ENCODE measurements at regions not wholly inside any gene's neighbourhood (a gene's known extent, or its start where the extent isn't known, plus 50 kb on each side); places are given as distances from the start of the nearest gene placed in this dataset.

GRCh38 chr3:76638006-76638405 is 401.9 kb upstream of the ROBO2 start:
- no peak for TF ChIP-seq ELF1 (IDR thresholded peaks at IDR 0.05)
- no peak for TF ChIP-seq MXI1 (IDR thresholded peaks at IDR 0.05; ENCODE audit: low read depth, low read length)
- TF ChIP-seq FOSL2 (IDR thresholded peaks at IDR 0.05; ENCODE audit: borderline replicate concordance, low read depth), result no peak
- no peak for TF ChIP-seq RXRA (IDR thresholded peaks at IDR 0.05; ENCODE audit: borderline replicate concordance, low read depth)
- TF ChIP-seq EZH2phosphoT487 (IDR thresholded peaks at IDR 0.05; ENCODE audit: borderline replicate concordance, low read depth), result no peak
- TF ChIP-seq FOXJ3 (CRISPR knock-in tag; IDR thresholded peaks at IDR 0.05), result no peak
- no peak for TF ChIP-seq RAD21 (IDR thresholded peaks at IDR 0.05; ENCODE audit: low read length)
- TF ChIP-seq NFIC (IDR thresholded peaks at IDR 0.05; ENCODE audit: borderline replicate concordance), result no peak
- no peak for TF ChIP-seq CTCF (IDR thresholded peaks at IDR 0.05)
- no peak for TF ChIP-seq TAF1 (IDR thresholded peaks at IDR 0.05; ENCODE audit: borderline replicate concordance, low read depth, low read length)
- DNase-seq, result no peak
- H3K9me2 ChIP-seq, result no peaks in the 10 kb centered on the region

GRCh38 chr3:76643623-76644304 is 396.1 kb upstream of the ROBO2 start:
- Histone ChIP-seq H3K4me3 (ENCODE audit: low read depth in 2 of 2, low read length in 1 of 2) (no peak overlapping the region), H4K20me1 (ENCODE audit: insufficient read depth) (no peaks in the 10 kb centered on the region), H3K9ac (no peak overlapping the region), H2AFZ (ENCODE audit: low read depth) (no peak overlapping the region), H3K36me3 (replicated peaks in 1 of 2; ENCODE audit: control insufficient read depth in 1 of 2, insufficient read depth in 2 of 2, low read length in 1 of 2) (no peaks in the 10 kb centered on the region), H3K79me2 (ENCODE audit: insufficient read depth) (no peaks in the 10 kb centered on the region), H3F3A (replicated peaks; ENCODE audit: insufficient read depth) (no peaks in the 10 kb centered on the region), H3K27me3 (ENCODE audit: insufficient read depth) (no peaks in the 10 kb centered on the region), H3K27ac (ENCODE audit: low read depth in 2 of 2, low read length in 1 of 2) (no peak overlapping the region), H3K9me2 (no peaks in the 10 kb centered on the region), H3K9me3 (no peaks in the 10 kb centered on the region), H3K4me1 (ENCODE audit: control insufficient read depth in 1 of 2, insufficient read depth in 2 of 2, low read depth in 1 of 2, low read length in 1 of 2) (peaks cover 0 to 7% of the 10 kb centered on the region in 2 experiments; a peak in 2 of 4 replicates), H3K4me2 (no peak overlapping the region)
- DNase-seq, result no peak
- TF ChIP-seq GATA2 (CRISPR knock-in tag; IDR thresholded peaks at IDR 0.05), result peak; percentile 28; the same call in 1 of the 2 replicates
- no peak for TF ChIP-seq CHD2 (IDR thresholded peaks at IDR 0.05; ENCODE audit: low read length, partially characterized antibody)
- no peak for TF ChIP-seq FOSL2 (IDR thresholded peaks at IDR 0.05; ENCODE audit: borderline replicate concordance, low read depth)
- TF ChIP-seq USF2 (IDR thresholded peaks at IDR 0.05; ENCODE audit: borderline replicate concordance, low read depth, low read length), result no peak
- peak; percentile 44; the same call in 1 of the 2 replicates for TF ChIP-seq RCOR1 (IDR thresholded peaks at IDR 0.05; ENCODE audit: low read length)
- ChIA-PET POLR2A (no interaction called here), CTCF (interaction anchor here (0.9 to 1.1 kb wide), 2 partner anchors 34 to 1200 kb away, joined by 3 read pairs; no protein-coding TSS in a partner anchor)

More at GRCh38 chr3:76638006-76638405, 401.9 kb upstream of the ROBO2 start:
- Histone ChIP-seq H3K4me2 (no peak overlapping the region), H3K27ac (ENCODE audit: low read depth in 2 of 2, low read length in 1 of 2) (no peak overlapping the region), H3K9me3 (no peaks in the 10 kb centered on the region), H3K36me3 (replicated peaks in 1 of 2; ENCODE audit: control insufficient read depth in 1 of 2, insufficient read depth in 2 of 2, low read length in 1 of 2) (no peaks in the 10 kb centered on the region), H3K4me3 (ENCODE audit: low read depth in 2 of 2, low read length in 1 of 2) (no peak overlapping the region), H3K4me1 (ENCODE audit: control insufficient read depth in 1 of 2, insufficient read depth in 2 of 2, low read depth in 1 of 2, low read length in 1 of 2) (no peaks in the 10 kb centered on the region; a peak in 1 of 4 replicates), H4K20me1 (ENCODE audit: insufficient read depth) (no peaks in the 10 kb centered on the region), H3K27me3 (ENCODE audit: insufficient read depth) (no peaks in the 10 kb centered on the region), H2AFZ (ENCODE audit: low read depth) (no peak overlapping the region), H3F3A (replicated peaks; ENCODE audit: insufficient read depth) (no peaks in the 10 kb centered on the region), H3K79me2 (ENCODE audit: insufficient read depth) (no peaks in the 10 kb centered on the region), H3K9ac (no peak overlapping the region)
- CTCF ChIA-PET, result no interaction called here
- POLR2A ChIA-PET, result no interaction called here
